Vagina (tissue), 2 donors: ENCODE measurements at regions not wholly inside any gene's neighbourhood (a gene's known extent, or its start where the extent isn't known, plus 50 kb on each side); places are given as distances from the start of the nearest gene placed in this dataset.

Experiments used
- DNase-seq, 2 donors: peaks; one replicate each; pipeline ENCODE4 v3.0.0-alpha.2; 2017; ENCODE audit errors: extremely low spot score in 2 of 2
- H3K27ac ChIP-seq: fragments of 200-600 bp; sonication (generic); one replicate; pipeline ENCODE4 v1.5.1; 2019
- H3K27me3 ChIP-seq: fragments of 200-600 bp; sonication (generic); one replicate; pipeline ENCODE4 v1.5.1; 2019
- H3K36me3 ChIP-seq, 2 donors: fragments of 200-600 bp; sonication (generic); one replicate each; pipeline ENCODE4 v1.5.1; 2017 to 2019
- H3K4me1 ChIP-seq: fragments of 200-600 bp; sonication (generic); one replicate; pipeline ENCODE4 v1.5.1; 2019
- H3K4me3 ChIP-seq, 2 donors: fragments of 200-600 bp; sonication (generic); 1 replicate in 1 of 2; 2 replicates in 1 of 2; pipeline ENCODE4 v1.5.1; 2016 to 2019
- H3K9me3 ChIP-seq: fragments of 200-600 bp; sonication (generic); one replicate; pipeline ENCODE4 v1.5.1; 2019
- CTCF ChIP-seq, 3 experiments: fragments of 450-650 bp in 2 of 3; fragments of 200-600 bp in 1 of 3; sonication (generic) in 1 of 3; IDR thresholded peaks; one replicate each; pipeline ENCODE4 v1.5.1; 2017 to 2019; ENCODE audit warnings: antibody characterized with exemption in 3 of 3, mild to moderate bottlenecking in 2 of 3, moderate library complexity in 2 of 3
- POLR2A ChIP-seq, 2 donors: fragments of 450-650 bp; IDR thresholded peaks; one replicate each; pipeline ENCODE4 v1.6.1; 2017; ENCODE audit warnings: antibody characterized with exemption in 2 of 2, mild to moderate bottlenecking in 2 of 2, moderate library complexity in 2 of 2
- POLR2AphosphoS5 ChIP-seq, 2 donors: sonication (generic); formaldehyde crosslinking; IDR thresholded peaks; one replicate each; pipeline ENCODE4 v1.9.0; 2017; ENCODE audit warnings: antibody characterized with exemption in 2 of 2, mild to moderate bottlenecking in 2 of 2, low read depth in 1 of 2; ENCODE audit not compliant: insufficient read depth in 1 of 2
- intact Hi-C: fragments of 100-400 bp; cut with DNase I; formaldehyde crosslinking; loops from one replicate; pipeline ENCODE4 v1.15.1; 2023

- TF ChIP-seq POLR2A (IDR thresholded peaks at IDR 0.05) = no peak
- TF ChIP-seq POLR2AphosphoS5 (IDR thresholded peaks at IDR 0.05; ENCODE audit: insufficient read depth in 1 of 2, low read depth in 1 of 2) = no peak
- TF ChIP-seq CTCF (IDR thresholded peaks at IDR 0.05) = no peak
- intact Hi-C loops = no loop called here
- Histone ChIP-seq H3K27me3 (no peaks in the 10 kb centered on the region), H3K4me1 (no peaks in the 10 kb centered on the region), H3K9me3 (no peaks in the 10 kb centered on the region), H3K36me3 (no peaks in the 10 kb centered on the region), H3K4me3 (no peak overlapping the region), H3K27ac (no peak overlapping the region)
- no peak for DNase-seq
Measured at GRCh38 chr2:35794796-35795450, 560.7 kb upstream of the CRIM1 start.

- Histone ChIP-seq H3K27me3 (no peaks in the 10 kb centered on the region), H3K9me3 (no peaks in the 10 kb centered on the region), H3K27ac (no peak overlapping the region), H3K4me3 (no peak overlapping the region), H3K36me3 (no peaks in the 10 kb centered on the region), H3K4me1 (no peaks in the 10 kb centered on the region)
- intact Hi-C loops = no loop called here
- no peak for DNase-seq
- TF ChIP-seq CTCF (IDR thresholded peaks at IDR 0.05) (no peak), POLR2AphosphoS5 (IDR thresholded peaks at IDR 0.05; ENCODE audit: insufficient read depth in 1 of 2, low read depth in 1 of 2) (no peak), POLR2A (IDR thresholded peaks at IDR 0.05) (no peak)
Measured at GRCh38 chr2:35790292-35790691, 565.3 kb upstream of the CRIM1 start.

- H3K27me3 ChIP-seq = no peaks in the 10 kb centered on the region
- no peak overlapping the region for H3K27ac ChIP-seq
- DNase-seq = no peak
- TF ChIP-seq POLR2A (IDR thresholded peaks at IDR 0.05) (no peak), CTCF (IDR thresholded peaks at IDR 0.05) (no peak), POLR2AphosphoS5 (IDR thresholded peaks at IDR 0.05; ENCODE audit: insufficient read depth in 1 of 2, low read depth in 1 of 2) (no peak)
- H3K9me3 ChIP-seq = no peaks in the 10 kb centered on the region
- intact Hi-C loops = no loop called here
- no peaks in the 10 kb centered on the region for H3K36me3 ChIP-seq
- no peak overlapping the region for H3K4me3 ChIP-seq
- no peaks in the 10 kb centered on the region for H3K4me1 ChIP-seq
Measured at GRCh38 chr2:35788543-35788942, 567.0 kb upstream of the CRIM1 start.

GRCh38 chr2:35787302-35788031 lies 568.1 kb upstream of the CRIM1 start:
- intact Hi-C loops = no loop called here
- Histone ChIP-seq H3K36me3 (no peaks in the 10 kb centered on the region), H3K4me1 (no peaks in the 10 kb centered on the region), H3K27me3 (no peaks in the 10 kb centered on the region), H3K27ac (no peak overlapping the region), H3K4me3 (no peak overlapping the region), H3K9me3 (no peaks in the 10 kb centered on the region)
- TF ChIP-seq CTCF (IDR thresholded peaks at IDR 0.05) (no peak), POLR2AphosphoS5 (IDR thresholded peaks at IDR 0.05; ENCODE audit: insufficient read depth in 1 of 2, low read depth in 1 of 2) (no peak), POLR2A (IDR thresholded peaks at IDR 0.05) (no peak)
- DNase-seq = no peak

GRCh38 chr2:35785564-35785963 lies 570.0 kb upstream of the CRIM1 start:
- intact Hi-C loops = no loop called here
- H3K4me1 ChIP-seq = no peaks in the 10 kb centered on the region
- H3K27ac ChIP-seq = no peak overlapping the region
- TF ChIP-seq POLR2A (IDR thresholded peaks at IDR 0.05) = no peak
- no peaks in the 10 kb centered on the region for H3K36me3 ChIP-seq
- DNase-seq = no peak
- no peaks in the 10 kb centered on the region for H3K9me3 ChIP-seq
- no peaks in the 10 kb centered on the region for H3K27me3 ChIP-seq
- no peak overlapping the region for H3K4me3 ChIP-seq
